Osteoblast (primary cell): ENCODE measurements at regions not wholly inside any gene's neighbourhood (a gene's known extent, or its start where the extent isn't known, plus 50 kb on each side); places are given as distances from the start of the nearest gene placed in this dataset.

Source experiments
- DNase-seq: peaks from one replicate; pipeline ENCODE4 v3.0.0; 2011; ENCODE audit warnings: low spot score, mixed read lengths; ENCODE audit not compliant: insufficient read length; ENCODE audit errors: missing footprints
- H2AFZ ChIP-seq: 2 replicates; pipeline ENCODE4 v1.6.0; 2011; ENCODE audit warnings: mild to moderate bottlenecking, low read length
- H3K27ac ChIP-seq: 2 replicates; pipeline ENCODE4 v1.5.1; 2011; ENCODE audit warnings: mild to moderate bottlenecking, low read depth, low read length, moderate library complexity
- H3K27me3 ChIP-seq: 2 replicates; pipeline ENCODE4 v1.6.0; 2012; ENCODE audit warnings: mild to moderate bottlenecking, control low read depth, inconsistent platforms, low read length, moderate library complexity; ENCODE audit not compliant: insufficient read depth
- H3K36me3 ChIP-seq: 2 replicates; pipeline ENCODE4 v1.5.1; 2011; ENCODE audit warnings: mild to moderate bottlenecking, low read length, control low read depth, moderate library complexity; ENCODE audit not compliant: insufficient read depth
- H3K4me1 ChIP-seq: 2 replicates; pipeline ENCODE4 v1.5.1; 2011; ENCODE audit warnings: mild to moderate bottlenecking, low read length, control low read depth, moderate library complexity; ENCODE audit not compliant: insufficient read depth
- H3K4me2 ChIP-seq: 2 replicates; pipeline ENCODE4 v1.6.0; 2011; ENCODE audit warnings: mild to moderate bottlenecking, low read length; ENCODE audit not compliant: insufficient read depth
- H3K4me3 ChIP-seq: fragments of 200-600 bp; sonication (generic); 3 replicates; pipeline ENCODE4 v1.5.1; 2012; ENCODE audit warnings: mild to moderate bottlenecking, low read length, inconsistent platforms; ENCODE audit not compliant: insufficient read depth
- H3K79me2 ChIP-seq: 2 replicates; pipeline ENCODE4 v1.6.0; 2012; ENCODE audit warnings: mild to moderate bottlenecking, low read length, control low read depth, inconsistent platforms; ENCODE audit not compliant: insufficient read depth
- H3K9me3 ChIP-seq: 2 replicates; pipeline ENCODE4 v1.5.1; 2011; ENCODE audit warnings: low read depth, low read length, control low read depth
- H4K20me1 ChIP-seq: 2 replicates; pipeline ENCODE4 v1.6.0; 2012; ENCODE audit warnings: mild to moderate bottlenecking, low read length, control low read depth; ENCODE audit not compliant: insufficient read depth
- CTCF ChIP-seq: IDR thresholded peaks from 2 replicates; pipeline ENCODE4 v1.5.1; 2011; ENCODE audit warnings: mild to moderate bottlenecking, low read depth, low read length, moderate library complexity; ENCODE audit errors: extremely low read depth

DNA sequence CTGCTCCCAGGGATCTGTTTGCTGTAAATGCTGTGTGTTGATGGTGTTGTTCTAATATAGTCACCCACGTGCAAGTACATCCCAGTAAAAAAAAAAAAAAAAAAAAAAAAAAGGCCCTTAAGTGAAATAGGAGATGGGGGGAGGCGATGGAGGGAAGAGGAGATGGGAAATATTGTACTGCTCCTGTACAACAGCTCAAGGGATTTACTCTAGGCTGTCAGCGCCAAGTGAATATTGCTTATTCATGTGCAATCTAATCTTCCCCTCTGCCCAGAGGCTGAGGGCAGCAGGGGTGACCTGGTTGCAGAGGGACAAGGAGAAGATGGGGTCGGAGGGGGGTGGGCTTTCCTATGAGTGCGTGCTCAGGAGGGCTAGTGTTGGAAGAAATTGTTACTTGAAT lies 206.2 kb upstream of the CADM1 start:
- no peak for DNase-seq
- no peak for TF ChIP-seq CTCF
- H3K4me3 ChIP-seq = no peak overlapping the region
- no peaks in the 10 kb centered on the region for H4K20me1 ChIP-seq
- H3K79me2 ChIP-seq = no peaks in the 10 kb centered on the region
- H3K36me3 ChIP-seq = no peaks in the 10 kb centered on the region
- no peak overlapping the region for H3K4me2 ChIP-seq
- H2AFZ ChIP-seq = no peak overlapping the region
- no peaks in the 10 kb centered on the region for H3K4me1 ChIP-seq
- no peaks in the 10 kb centered on the region for H3K27me3 ChIP-seq
- no peak overlapping the region for H3K27ac ChIP-seq
- no peaks in the 10 kb centered on the region for H3K9me3 ChIP-seq

DNA sequence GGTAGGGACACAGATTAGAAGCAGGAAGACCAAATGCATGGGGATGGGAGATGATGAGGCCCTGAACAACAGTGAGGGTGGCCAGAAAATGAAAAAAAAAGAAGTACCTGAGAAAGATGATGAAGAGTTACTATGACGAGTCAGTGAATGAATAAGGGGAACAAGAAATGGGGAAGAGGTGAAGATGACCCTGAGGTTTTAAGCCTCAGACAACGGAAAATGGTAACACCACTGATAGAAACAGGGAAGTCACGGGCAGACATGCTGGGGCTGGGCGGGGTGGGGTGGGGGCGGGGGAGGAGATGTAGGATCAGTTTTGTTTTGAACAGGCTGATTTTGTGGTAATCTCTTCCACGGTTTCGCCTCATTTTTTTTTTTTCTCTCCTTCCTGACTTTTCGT lies 205.1 kb upstream of the CADM1 start:
- DNase-seq = no peak
- H3K27ac ChIP-seq = no peak overlapping the region
- no peak overlapping the region for H2AFZ ChIP-seq
- no peaks in the 10 kb centered on the region for H3K27me3 ChIP-seq
- no peaks in the 10 kb centered on the region for H3K9me3 ChIP-seq
- H3K36me3 ChIP-seq = no peaks in the 10 kb centered on the region
- no peak overlapping the region for H3K4me3 ChIP-seq
- H4K20me1 ChIP-seq = no peaks in the 10 kb centered on the region
- H3K4me2 ChIP-seq = no peak overlapping the region
- no peaks in the 10 kb centered on the region for H3K4me1 ChIP-seq
- H3K79me2 ChIP-seq = no peaks in the 10 kb centered on the region
- TF ChIP-seq CTCF = no peak

DNA sequence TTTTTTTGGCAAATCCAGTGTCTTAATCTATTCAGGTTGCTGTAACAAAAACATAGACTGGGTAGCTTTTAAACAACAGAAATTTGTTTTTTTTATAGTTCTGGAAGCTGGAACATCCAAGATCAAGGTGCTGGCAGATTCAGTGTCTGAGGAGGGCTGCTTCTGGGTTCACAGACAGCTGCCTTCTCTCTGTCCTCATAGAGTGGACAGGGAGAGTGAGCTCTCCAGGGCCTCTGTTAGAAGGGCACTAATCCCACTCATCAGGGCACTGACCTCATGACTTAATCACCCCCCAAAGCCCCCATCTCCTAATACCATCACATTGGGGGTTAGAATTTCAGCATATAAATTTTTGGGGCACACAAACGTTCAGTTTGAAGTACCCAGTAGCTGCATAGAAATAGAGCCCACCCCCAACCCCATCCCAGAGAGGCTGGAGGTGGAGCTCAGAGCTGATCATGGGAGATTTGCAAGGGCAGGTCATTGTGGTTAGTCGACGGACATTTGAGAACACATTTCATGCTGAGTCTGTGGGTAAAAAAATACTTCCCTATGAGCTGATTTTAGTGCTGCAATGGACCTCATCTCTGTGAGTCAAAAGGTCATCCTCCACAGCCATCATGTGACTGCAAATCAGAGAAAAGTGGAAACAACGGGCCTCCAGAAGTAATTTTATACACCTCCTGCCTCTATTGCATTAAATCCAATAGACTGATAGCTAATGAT lies 203.1 kb upstream of the CADM1 start:
- no peak overlapping the region for H3K27ac ChIP-seq
- no peaks in the 10 kb centered on the region for H3K4me1 ChIP-seq
- no peaks in the 10 kb centered on the region for H4K20me1 ChIP-seq
- no peak for DNase-seq
- no peaks in the 10 kb centered on the region for H3K27me3 ChIP-seq
- H3K9me3 ChIP-seq = no peaks in the 10 kb centered on the region
- H3K79me2 ChIP-seq = no peaks in the 10 kb centered on the region
- H3K4me3 ChIP-seq = no peak overlapping the region
- no peak for TF ChIP-seq CTCF
- no peak overlapping the region for H3K4me2 ChIP-seq
- H2AFZ ChIP-seq = no peak overlapping the region
- H3K36me3 ChIP-seq = no peaks in the 10 kb centered on the region

GRCh38 chr11:115706626-115707135 lies 202.5 kb upstream of the CADM1 start:
- Histone ChIP-seq H3K4me3 (no peak overlapping the region), H2AFZ (no peak overlapping the region), H3K79me2 (no peaks in the 10 kb centered on the region), H3K4me1 (no peaks in the 10 kb centered on the region), H3K36me3 (no peaks in the 10 kb centered on the region), H3K4me2 (no peak overlapping the region), H3K27ac (no peak overlapping the region), H3K9me3 (no peaks in the 10 kb centered on the region), H4K20me1 (no peaks in the 10 kb centered on the region), H3K27me3 (no peaks in the 10 kb centered on the region)
- DNase-seq = no peak
- no peak for TF ChIP-seq CTCF
